A549 (cell line): ENCODE measurements at regions not wholly inside any gene's neighbourhood (a gene's known extent, or its start where the extent isn't known, plus 50 kb on each side); places are given as distances from the start of the nearest gene placed in this dataset.

ENCODE experiments used
- ATAC-seq, 2 experiments: fragments of 200-7000 bp in 1 of 2; fragments of >200 bp in 1 of 2; cut with Nextera tagmentation in 1 of 2; cut with Tn5 transposase in 1 of 2; 3 replicates each; pipeline versions ENCODE4 v1.8.0 to v1.9.1; 2018 to 2020; ENCODE audit warnings: mild to moderate bottlenecking in 1 of 2, moderate library complexity in 1 of 2
- CTCF ChIA-PET: fragments of 300-600 bp; sonication (Branson Sonifier 250); formaldehyde crosslinking; extraction: SDS; loops from one replicate; lab custom pipeline; 2021; ENCODE audit warnings: antibody characterized with exemption, inconsistent platforms; lab: Yijun Ruan, JAX
- POLR2A ChIA-PET: fragments of 350-600 bp; formaldehyde crosslinking; extraction: SDS; loops from one replicate; lab custom pipeline; 2021; ENCODE audit warnings: antibody characterized with exemption, inconsistent platforms; lab: Yijun Ruan, JAX
- DNase-seq, 2 experiments: peaks; one replicate each; pipeline versions ENCODE4 v3.0.0 to v3.0.0-alpha.2; 2011 to 2016; ENCODE audit warnings: low read depth in 1 of 2, low spot score in 1 of 2
- FAIRE-seq: peaks from 2 replicates; lab custom pipeline; 2011; peaks lifted over from hg19 to GRCh38; lab: Jason Lieb, UNC
- H3K27ac ChIP-seq, 2 experiments: fragments of >200 bp; sonication (Bioruptor Twin); formaldehyde crosslinking; 3 replicates each; pipeline ENCODE4 v1.5.1; 2016 to 2017
- H3K4me1 ChIP-seq: fragments of >200 bp; sonication (Bioruptor Twin); formaldehyde crosslinking; 3 replicates; pipeline ENCODE4 v1.6.1; 2016
- H3K4me2 ChIP-seq: fragments of >200 bp; sonication (Bioruptor Twin); formaldehyde crosslinking; 3 replicates; pipeline ENCODE4 v1.6.1; 2016
- H3K4me3 ChIP-seq: fragments of >200 bp; sonication (Bioruptor Twin); formaldehyde crosslinking; 3 replicates; pipeline ENCODE4 v1.5.1; 2016
- H3K9me3 ChIP-seq: fragments of >200 bp; sonication (Bioruptor Twin); formaldehyde crosslinking; 3 replicates; pipeline ENCODE4 v1.6.1; 2016
- ATOH8 ChIP-seq: fragments of 250-450 bp; sonication (Bioruptor Pico); IDR thresholded peaks from 2 replicates; pipeline ENCODE4 v1.5.0; 2020; ENCODE audit warnings: low read depth, mild to moderate bottlenecking, moderate library complexity
- CBX8 ChIP-seq: fragments of 200-600 bp; sonication (generic); IDR thresholded peaks from 2 replicates; pipeline ENCODE4 v1.6.1; 2016
- CEBPB ChIP-seq, 2 experiments: fragments of >200 bp in 1 of 2; sonication (Bioruptor Twin) in 1 of 2; formaldehyde crosslinking in 1 of 2; IDR thresholded peaks; 2 replicates each; pipeline ENCODE4 v1.6.1; 2012 to 2016
- E2F6 ChIP-seq: IDR thresholded peaks from 2 replicates; pipeline ENCODE4 v1.6.1; 2012; ENCODE audit warnings: low read depth, borderline replicate concordance
- EHMT2 ChIP-seq: fragments of 200-600 bp; sonication (generic); IDR thresholded peaks from 2 replicates; pipeline ENCODE4 v1.6.1; 2016; ENCODE audit warnings: antibody characterized with exemption, low read depth, mild to moderate bottlenecking, moderate library complexity
- HDAC2 ChIP-seq: fragments of 200-600 bp; sonication (generic); IDR thresholded peaks from 2 replicates; pipeline ENCODE4 v1.6.1; 2016
- HOXB13 ChIP-seq: fragments of 250-450 bp; sonication (Bioruptor Pico); IDR thresholded peaks from 2 replicates; pipeline ENCODE4 v1.5.0; 2020; ENCODE audit warnings: low read depth, mild to moderate bottlenecking, moderate library complexity
- JUNB ChIP-seq: fragments of >200 bp; sonication (Bioruptor Twin); formaldehyde crosslinking; IDR thresholded peaks from 2 replicates; pipeline ENCODE4 v1.6.1; 2016
- KDM1A ChIP-seq: fragments of 200-600 bp; sonication (generic); IDR thresholded peaks from 2 replicates; pipeline ENCODE4 v1.6.1; 2016; ENCODE audit warnings: low read depth, mild to moderate bottlenecking
- KDM5A ChIP-seq: fragments of 200-600 bp; sonication (generic); IDR thresholded peaks from 2 replicates; pipeline ENCODE4 v1.6.1; 2016; ENCODE audit warnings: antibody characterized with exemption, mild to moderate bottlenecking
- MAFK ChIP-seq: fragments of 450-650 bp; IDR thresholded peaks from 2 replicates; pipeline ENCODE4 v1.6.1; 2014; ENCODE audit not compliant: partially characterized antibody
- MAZ ChIP-seq: fragments of 150-350 bp; IDR thresholded peaks from 2 replicates; pipeline ENCODE4 v1.6.1; 2014; ENCODE audit warnings: antibody characterized with exemption, low read depth, low read length, borderline replicate concordance
- NFE2L2 ChIP-seq: fragments of 150-350 bp; conservative IDR thresholded peaks from 2 replicates; pipeline ENCODE4 v1.6.1; 2014; ENCODE audit warnings: low read length
- PHF8 ChIP-seq: fragments of 200-600 bp; sonication (generic); IDR thresholded peaks from 2 replicates; pipeline ENCODE4 v1.6.1; 2016; ENCODE audit warnings: low read depth, mild to moderate bottlenecking, antibody characterized with exemption, moderate library complexity, borderline replicate concordance
- POLR2AphosphoS2 ChIP-seq: conservative IDR thresholded peaks from 2 replicates; pipeline ENCODE4 v1.6.1; 2012; ENCODE audit warnings: low read length, improper control_type of control experiment, inconsistent platforms
- RAD21 ChIP-seq, 2 experiments: fragments of >200 bp in 1 of 2; sonication (Bioruptor Twin) in 1 of 2; formaldehyde crosslinking in 1 of 2; IDR thresholded peaks in 1 of 2; conservative IDR thresholded peaks in 1 of 2; 2 replicates in 1 of 2; 3 replicates in 1 of 2; pipeline ENCODE4 v1.6.1; 2012 to 2018; ENCODE audit warnings: inconsistent platforms in 1 of 2
- RARB ChIP-seq: fragments of 250-450 bp; sonication (Bioruptor Pico); IDR thresholded peaks from 2 replicates; pipeline ENCODE4 v1.8.0; 2021; ENCODE audit warnings: mild to moderate bottlenecking, moderate library complexity
- RFX5 ChIP-seq: fragments of 450-650 bp; IDR thresholded peaks from 2 replicates; pipeline ENCODE4 v1.7.1; 2014; ENCODE audit warnings: antibody characterized with exemption, mild to moderate bottlenecking, moderate library complexity
- RNF2 ChIP-seq: fragments of 200-600 bp; sonication (generic); IDR thresholded peaks from 2 replicates; pipeline ENCODE4 v1.6.1; 2016; ENCODE audit warnings: low read depth, mild to moderate bottlenecking, antibody characterized with exemption, moderate library complexity, borderline replicate concordance
- ZFP36 ChIP-seq: fragments of 450-650 bp; IDR thresholded peaks from 2 replicates; pipeline ENCODE4 v1.6.1; 2014; ENCODE audit warnings: borderline replicate concordance; ENCODE audit not compliant: partially characterized antibody
- ZSCAN20 ChIP-seq: fragments of 250-450 bp; sonication (Bioruptor Pico); IDR thresholded peaks from 2 replicates; pipeline ENCODE4 v1.8.0; 2022; ENCODE audit warnings: mild to moderate bottlenecking, moderate library complexity
- WGBS: methylation state at CpG from one replicate; pipeline ENCODE4 v1.1.6; 2017; ENCODE audit errors: missing lambda C conversion rate; 5-methylcytosine and 5-hydroxymethylcytosine counted together
- TF ChIP-seq, protein P1 (sequence below): IDR thresholded peaks from 2 replicates; pipeline ENCODE4 v1.6.1; 2012
- TF ChIP-seq, protein P2 (sequence below): fragments of 450-650 bp; IDR thresholded peaks from 2 replicates; pipeline ENCODE4 v1.6.1; 2014; ENCODE audit warnings: antibody characterized with exemption

- TF ChIP-seq KDM5A (no peak), NFE2L2 (no peak), CBX8 (no peak), EHMT2 (no peak), RFX5 (no peak), PHF8 (no peak), RNF2 (no peak), ATOH8 (CRISPR knock-in tag) (no peak), MAZ (no peak), ZFP36 (no peak), KDM1A (no peak), HDAC2 (no peak), JUNB (no peak), MAFK (no peak)
- TF ChIP-seq, protein P1, sequence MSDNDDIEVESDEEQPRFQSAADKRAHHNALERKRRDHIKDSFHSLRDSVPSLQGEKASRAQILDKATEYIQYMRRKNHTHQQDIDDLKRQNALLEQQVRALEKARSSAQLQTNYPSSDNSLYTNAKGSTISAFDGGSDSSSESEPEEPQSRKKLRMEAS: no peak
- TF ChIP-seq, protein P2, sequence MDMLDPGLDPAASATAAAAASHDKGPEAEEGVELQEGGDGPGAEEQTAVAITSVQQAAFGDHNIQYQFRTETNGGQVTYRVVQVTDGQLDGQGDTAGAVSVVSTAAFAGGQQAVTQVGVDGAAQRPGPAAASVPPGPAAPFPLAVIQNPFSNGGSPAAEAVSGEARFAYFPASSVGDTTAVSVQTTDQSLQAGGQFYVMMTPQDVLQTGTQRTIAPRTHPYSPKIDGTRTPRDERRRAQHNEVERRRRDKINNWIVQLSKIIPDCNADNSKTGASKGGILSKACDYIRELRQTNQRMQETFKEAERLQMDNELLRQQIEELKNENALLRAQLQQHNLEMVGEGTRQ: no peak
- 15% methylated on average over 3 of the region's 3 CpGs for WGBS
- CTCF ChIA-PET: interaction anchor here (2.5 kb wide), 1 partner anchor 10 kb away, joined by 5 read pairs; no protein-coding TSS in a partner anchor
- POLR2A ChIA-PET: no interaction called here
- DNase-seq: no peak
- Histone ChIP-seq H3K4me2 (no peak overlapping the region), H3K27ac (no peak overlapping the region), H3K4me3 (no peak overlapping the region), H3K9me3 (no peaks in the 10 kb centered on the region), H3K4me1 (peaks cover 3% of the 10 kb centered on the region; the same call in 1 of the 3 replicates)
- FAIRE-seq: no peak
- no peak for ATAC-seq
These were observed 543.0 kb upstream of the PLXNA2 start for GRCh38 chr1:208787219-208787618.

DNA sequence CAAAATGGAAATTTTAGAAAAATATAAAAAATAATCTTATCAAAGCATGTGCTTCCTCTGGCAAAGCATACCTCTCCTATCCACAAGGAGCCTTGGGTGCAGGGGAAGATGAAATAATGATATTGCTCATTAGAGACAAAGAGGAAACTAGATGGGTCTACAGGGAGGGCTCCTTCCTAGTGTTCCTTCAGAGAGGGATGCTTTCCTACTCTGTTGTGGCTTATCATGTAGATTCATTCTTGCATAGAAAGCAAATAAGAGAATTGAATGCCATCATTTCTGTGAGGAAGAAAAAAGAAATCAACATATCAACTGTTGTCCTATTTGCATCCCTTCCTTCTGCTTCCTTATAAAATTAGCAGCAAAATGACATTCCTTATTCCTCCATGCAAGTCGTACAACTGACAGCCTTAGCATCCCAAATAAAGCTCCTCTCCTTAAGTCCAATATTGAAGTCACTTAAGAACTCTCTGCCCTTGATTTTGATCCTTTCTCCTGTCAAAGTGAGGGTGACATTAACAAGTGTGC is 543.9 kb upstream of the PLXNA2 start:
- POLR2A ChIA-PET: no interaction called here
- CTCF ChIA-PET: no interaction called here
- WGBS: 11% methylated on average over 1 of the region's 1 CpG
- Histone ChIP-seq H3K4me2 (no peak overlapping the region), H3K27ac (no peak overlapping the region), H3K4me3 (no peak overlapping the region), H3K9me3 (no peaks in the 10 kb centered on the region; the same call in 2 of the 3 replicates), H3K4me1 (peaks cover 3% of the 10 kb centered on the region; the same call in 1 of the 3 replicates)
- ATAC-seq: no peak
- TF ChIP-seq E2F6 (no peak), POLR2AphosphoS2 (no peak), ATOH8 (CRISPR knock-in tag) (no peak)
- no peak for DNase-seq
- no peak for FAIRE-seq

DNA sequence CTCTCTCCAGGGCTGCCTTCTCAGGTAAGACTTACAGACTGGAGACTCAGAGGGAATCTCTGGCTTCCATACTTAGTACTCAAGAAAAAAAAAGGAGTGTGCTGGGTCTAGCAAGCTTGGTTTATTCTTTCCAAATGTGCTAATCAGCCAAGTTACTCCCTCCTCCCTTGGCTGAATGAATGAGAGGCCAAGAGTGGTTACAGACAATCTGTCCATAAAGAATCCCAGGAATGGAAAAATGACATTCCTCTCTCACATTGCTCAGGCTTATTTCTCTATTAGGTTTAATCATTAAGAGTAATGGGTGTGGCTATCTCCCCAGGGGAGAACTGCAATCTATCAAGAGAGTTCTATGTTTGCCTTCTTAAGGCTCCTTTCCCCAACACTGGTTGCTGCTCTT is 547.3 kb upstream of the PLXNA2 start:
- Histone ChIP-seq H3K4me1 (peaks cover 3% of the 10 kb centered on the region; the same call in 1 of the 3 replicates), H3K4me2 (peak overlapping the region; percentile 32; the same call in 1 of the 3 replicates), H3K9me3 (no peaks in the 10 kb centered on the region; the same call in 2 of the 3 replicates), H3K4me3 (no peak overlapping the region), H3K27ac (no peak overlapping the region)
- ChIA-PET CTCF (no interaction called here), POLR2A (no interaction called here)
- ATAC-seq: no peak; a peak in 1 of 6 replicates
- no peak for FAIRE-seq
- TF ChIP-seq HOXB13 (no peak), NFE2L2 (no peak), RARB (no peak), CEBPB (IDR thresholded peaks at IDR 0.05) (no peak), ZSCAN20 (CRISPR knock-in tag) (no peak), RAD21 (conservative IDR thresholded peaks at IDR 0.05 in 1 of 2, IDR thresholded peaks at IDR 0.05 in 1 of 2) (no peak), RFX5 (no peak), ZFP36 (no peak), POLR2AphosphoS2 (no peak)
- peak in 1 of 2 experiments; percentile 12 for DNase-seq
